Adipocyte (in vitro differentiated cells): ENCODE measurements at regions not wholly inside any gene's neighbourhood (a gene's known extent, or its start where the extent isn't known, plus 50 kb on each side); places are given as distances from the start of the nearest gene placed in this dataset.

Experiments
- DNase-seq: peaks from one replicate; pipeline ENCODE4 v3.0.0-alpha.2; 2015; ENCODE audit warnings: low read depth
- H3K27me3 ChIP-seq: replicated peaks from 2 replicates; pipeline ENCODE4 v1.7.0; 2013; ENCODE audit warnings: mild to moderate bottlenecking, low read length, moderate library complexity; ENCODE audit not compliant: control insufficient read depth, insufficient read depth
- H3K36me3 ChIP-seq: 2 replicates; pipeline ENCODE4 v1.7.0; 2013; ENCODE audit warnings: low read length, mild to moderate bottlenecking, moderate library complexity; ENCODE audit not compliant: control insufficient read depth, insufficient read depth, severe bottlenecking
- H3K4me1 ChIP-seq: 2 replicates; pipeline ENCODE4 v1.7.0; 2013; ENCODE audit warnings: mild to moderate bottlenecking, low read length, moderate library complexity; ENCODE audit not compliant: control insufficient read depth, insufficient read depth
- H3K4me3 ChIP-seq: 2 replicates; pipeline ENCODE4 v1.7.0; 2013; ENCODE audit warnings: mild to moderate bottlenecking, low read length, moderate library complexity
- H3K9ac ChIP-seq: 2 replicates; pipeline ENCODE4 v1.7.0; 2013; ENCODE audit warnings: mild to moderate bottlenecking, low read length, moderate library complexity
- H3K9me3 ChIP-seq: 2 replicates; pipeline ENCODE4 v1.7.0; 2013; ENCODE audit warnings: mild to moderate bottlenecking, low read length, moderate library complexity; ENCODE audit not compliant: control insufficient read depth

GRCh38 chr14:21985081-21985480 is 311.5 kb upstream of the OR4E1 start:
- Histone ChIP-seq H3K9ac (no peak overlapping the region), H3K9me3 (no peaks in the 10 kb centered on the region), H3K27me3 (no peaks in the 10 kb centered on the region), H3K4me1 (no peaks in the 10 kb centered on the region), H3K4me3 (no peak overlapping the region), H3K36me3 (no peaks in the 10 kb centered on the region)
- no peak for DNase-seq

- Histone ChIP-seq H3K9me3 (no peaks in the 10 kb centered on the region), H3K9ac (no peak overlapping the region), H3K27me3 (peaks cover 27% of the 10 kb centered on the region), H3K36me3 (no peaks in the 10 kb centered on the region), H3K4me1 (no peaks in the 10 kb centered on the region), H3K4me3 (no peak overlapping the region)
- no peak for DNase-seq
These were observed 305.3 kb upstream of the OR4E1 start for GRCh38 chr14:21978999-21979314.

GRCh38 chr14:21978184-21978998 is 304.8 kb upstream of the OR4E1 start:
- no peak overlapping the region for H3K4me3 ChIP-seq
- no peaks in the 10 kb centered on the region for H3K36me3 ChIP-seq
- no peaks in the 10 kb centered on the region for H3K4me1 ChIP-seq
- peak; percentile 4 for DNase-seq
- peaks cover 27% of the 10 kb centered on the region for H3K27me3 ChIP-seq
- H3K9me3 ChIP-seq, result no peaks in the 10 kb centered on the region
- no peak overlapping the region for H3K9ac ChIP-seq

GRCh38 chr14:21974741-21975140 is 301.1 kb upstream of the OR4E1 start:
- Histone ChIP-seq H3K9me3 (no peaks in the 10 kb centered on the region), H3K27me3 (peaks cover 27% of the 10 kb centered on the region), H3K9ac (no peak overlapping the region), H3K36me3 (no peaks in the 10 kb centered on the region), H3K4me3 (no peak overlapping the region), H3K4me1 (no peaks in the 10 kb centered on the region)
- DNase-seq, result no peak

GRCh38 chr14:21965042-21965441 is 291.4 kb upstream of the OR4E1 start:
- Histone ChIP-seq H3K9ac (no peak overlapping the region), H3K4me1 (peaks cover 7% of the 10 kb centered on the region), H3K27me3 (peaks cover 12% of the 10 kb centered on the region), H3K36me3 (no peaks in the 10 kb centered on the region), H3K9me3 (no peaks in the 10 kb centered on the region), H3K4me3 (no peak overlapping the region)
- DNase-seq, result no peak

GRCh38 chr14:21964180-21964579 is 290.6 kb upstream of the OR4E1 start:
- peaks cover 12% of the 10 kb centered on the region for H3K27me3 ChIP-seq
- H3K4me3 ChIP-seq, result no peak overlapping the region
- H3K9me3 ChIP-seq, result no peaks in the 10 kb centered on the region
- peaks cover 7% of the 10 kb centered on the region for H3K4me1 ChIP-seq
- H3K36me3 ChIP-seq, result no peaks in the 10 kb centered on the region
- no peak for DNase-seq
- H3K9ac ChIP-seq, result no peak overlapping the region

- H3K9me3 ChIP-seq, result peaks cover 7% of the 10 kb centered on the region
- H3K4me1 ChIP-seq, result peaks cover 7% of the 10 kb centered on the region
- no peak overlapping the region for H3K4me3 ChIP-seq
- H3K36me3 ChIP-seq, result no peaks in the 10 kb centered on the region
- no peak overlapping the region for H3K9ac ChIP-seq
- peaks cover 6% of the 10 kb centered on the region for H3K27me3 ChIP-seq
- DNase-seq, result no peak
These were observed 287.0 kb upstream of the OR4E1 start for GRCh38 chr14:21960636-21961035.

GRCh38 chr14:21941885-21942284 is 268.3 kb upstream of the OR4E1 start:
- H3K36me3 ChIP-seq, result no peaks in the 10 kb centered on the region
- H3K4me1 ChIP-seq, result no peaks in the 10 kb centered on the region
- H3K9ac ChIP-seq, result no peak overlapping the region
- no peak overlapping the region for H3K4me3 ChIP-seq
- no peaks in the 10 kb centered on the region for H3K9me3 ChIP-seq
- peaks cover 17% of the 10 kb centered on the region for H3K27me3 ChIP-seq
- DNase-seq, result no peak

GRCh38 chr14:21940887-21941856 is 267.6 kb upstream of the OR4E1 start:
- Histone ChIP-seq H3K9me3 (no peaks in the 10 kb centered on the region), H3K36me3 (no peaks in the 10 kb centered on the region), H3K27me3 (peaks cover 17% of the 10 kb centered on the region), H3K4me3 (no peak overlapping the region), H3K9ac (no peak overlapping the region), H3K4me1 (no peaks in the 10 kb centered on the region)
- DNase-seq, result no peak

GRCh38 chr14:21939836-21940235 is 266.2 kb upstream of the OR4E1 start:
- Histone ChIP-seq H3K4me1 (no peaks in the 10 kb centered on the region), H3K27me3 (peaks cover 8% of the 10 kb centered on the region), H3K9ac (no peak overlapping the region), H3K36me3 (no peaks in the 10 kb centered on the region), H3K9me3 (no peaks in the 10 kb centered on the region), H3K4me3 (no peak overlapping the region)
- no peak for DNase-seq

GRCh38 chr14:21937996-21938395 is 264.4 kb upstream of the OR4E1 start:
- Histone ChIP-seq H3K36me3 (no peaks in the 10 kb centered on the region), H3K4me3 (no peak overlapping the region), H3K27me3 (peaks cover 8% of the 10 kb centered on the region), H3K4me1 (no peaks in the 10 kb centered on the region), H3K9ac (no peak overlapping the region), H3K9me3 (no peaks in the 10 kb centered on the region)
- DNase-seq, result no peak
